Caco-2 (cell line): ENCODE measurements at regions not wholly inside any gene's neighbourhood (a gene's known extent, or its start where the extent isn't known, plus 50 kb on each side); places are given as distances from the start of the nearest gene placed in this dataset.

Experiments used
- BruUV-seq: library from RNA; stranded (reverse); fragments of 400-500 nt; replicated peaks from 2 replicates; lab custom pipeline; 2021; lab: Mats Ljungman, UMichigan
- CTCF ChIA-PET: fragments of 300-600 bp; sonication (Branson Sonifier 250); formaldehyde crosslinking; loops from one replicate; lab custom pipeline; 2022; ENCODE audit warnings: antibody characterized with exemption; lab: Charles Lee
- POLR2A ChIA-PET: fragments of 300-600 bp; sonication (Branson Sonifier 250); formaldehyde crosslinking; loops from one replicate; lab custom pipeline; 2022; ENCODE audit warnings: antibody characterized with exemption; lab: Charles Lee
- DNase-seq, 2 experiments: peaks; one replicate each; pipeline versions ENCODE4 v3.0.0 to v3.0.0-alpha.2; 2020 to 2022
- H3K27me3 ChIP-seq: replicated peaks from 2 replicates; pipeline ENCODE4 v1.6.0; 2011; ENCODE audit warnings: low read length; ENCODE audit not compliant: control insufficient read depth, insufficient read depth
- H3K36me3 ChIP-seq: 2 replicates; pipeline ENCODE4 v1.5.1; 2011; ENCODE audit warnings: low read length; ENCODE audit not compliant: control insufficient read depth, insufficient read depth
- H3K4me1 ChIP-seq: fragments of 250-450 bp; sonication (Bioruptor Pico); 2 replicates; pipeline ENCODE4 v1.5.1; 2020; ENCODE audit warnings: mild to moderate bottlenecking
- H3K4me3 ChIP-seq: 2 replicates; pipeline ENCODE4 v1.5.1; 2011; ENCODE audit warnings: low read depth, mild to moderate bottlenecking, control low read depth, low read length
- H3K9me3 ChIP-seq: fragments of 250-450 bp; sonication (Bioruptor Pico); 2 replicates; pipeline ENCODE4 v1.5.1; 2020; ENCODE audit warnings: mild to moderate bottlenecking, moderate library complexity
- H3K27ac Mint-ChIP-seq: one replicate; pipeline ENCODE4 v1.8.0; 2022; ENCODE audit warnings: mixed read lengths; ENCODE audit not compliant: unreplicated experiment
- H3K27me3 Mint-ChIP-seq: one replicate; pipeline ENCODE4 v1.8.0; 2022; ENCODE audit warnings: mixed read lengths; ENCODE audit not compliant: insufficient read depth, unreplicated experiment
- H3K36me3 Mint-ChIP-seq: one replicate; pipeline ENCODE4 v1.8.0; 2022; ENCODE audit warnings: mild to moderate bottlenecking, mixed read lengths; ENCODE audit not compliant: insufficient read depth, unreplicated experiment
- H3K4me1 Mint-ChIP-seq: one replicate; pipeline ENCODE4 v1.8.0; 2022; ENCODE audit warnings: low read depth, mixed read lengths; ENCODE audit not compliant: unreplicated experiment
- H3K4me3 Mint-ChIP-seq: one replicate; pipeline ENCODE4 v1.8.0; 2022; ENCODE audit warnings: mild to moderate bottlenecking, moderate library complexity, mixed read lengths; ENCODE audit not compliant: unreplicated experiment
- H3K9me3 Mint-ChIP-seq: one replicate; pipeline ENCODE4 v1.8.0; 2022; ENCODE audit warnings: mixed read lengths; ENCODE audit not compliant: unreplicated experiment
- CTCF ChIP-seq, 2 experiments: fragments of 200-600 bp in 1 of 2; IDR thresholded peaks; 1 replicate in 1 of 2; 2 replicates in 1 of 2; pipeline versions ENCODE4 v1.5.1 to v1.8.0; 2011 to 2022; ENCODE audit warnings: antibody characterized with exemption in 1 of 2, control low read depth in 1 of 2, inconsistent platforms in 1 of 2, low read depth in 1 of 2, low read length in 1 of 2, mild to moderate bottlenecking in 1 of 2, moderate library complexity in 1 of 2; ENCODE audit not compliant: insufficient read depth in 1 of 2, severe bottlenecking in 1 of 2, unreplicated experiment in 1 of 2
- intact Hi-C: fragments of 100-400 bp; cut with micrococcal nuclease; formaldehyde crosslinking; loops from one replicate; pipeline ENCODE4 v1.10.0; 2022; ENCODE audit not compliant: unreplicated experiment

GRCh38 chr4:38322714-38323113, 341.3 kb upstream of the KLF3 start:
- CTCF ChIA-PET, result no interaction called here
- POLR2A ChIA-PET, result no interaction called here

GRCh38 chr4:38323141-38323641, 340.8 kb upstream of the KLF3 start:
- intact Hi-C loops, result no loop called here
- H3K4me1 Mint-ChIP-seq, result no peaks in the 10 kb centered on the region

More at GRCh38 chr4:38322714-38323113, 341.3 kb upstream of the KLF3 start:
- H3K4me1 Mint-ChIP-seq, result no peaks in the 10 kb centered on the region
- H3K4me3 Mint-ChIP-seq, result no peak overlapping the region
- no peaks in the 10 kb centered on the region for H3K27me3 ChIP-seq
- no peaks in the 10 kb centered on the region for H3K36me3 Mint-ChIP-seq
- no peaks in the 10 kb centered on the region for H3K27me3 Mint-ChIP-seq
- no TSS peak for BruUV-seq
- DNase-seq, result no peak
- H3K4me1 ChIP-seq, result peaks cover 17% of the 10 kb centered on the region
- peaks cover 12% of the 10 kb centered on the region for H3K9me3 Mint-ChIP-seq
- H3K27ac Mint-ChIP-seq, result no peak overlapping the region
- H3K9me3 ChIP-seq, result no peaks in the 10 kb centered on the region
- no peaks in the 10 kb centered on the region for H3K36me3 ChIP-seq
- intact Hi-C loops, result no loop called here
- H3K4me3 ChIP-seq, result no peak overlapping the region
- TF ChIP-seq CTCF (IDR thresholded peaks at IDR 0.05; ENCODE audit: insufficient read depth in 1 of 2, low read depth in 1 of 2, low read length in 1 of 2, severe bottlenecking in 1 of 2, unreplicated experiment in 1 of 2), result no peak

GRCh38 chr4:38324861-38325628, 339.0 kb upstream of the KLF3 start:
- BruUV-seq, result no TSS peak
- H3K36me3 Mint-ChIP-seq, result no peaks in the 10 kb centered on the region
- no peak overlapping the region for H3K4me3 Mint-ChIP-seq
- H3K9me3 Mint-ChIP-seq, result peaks cover 12% of the 10 kb centered on the region
- no peak for TF ChIP-seq CTCF (IDR thresholded peaks at IDR 0.05; ENCODE audit: insufficient read depth in 1 of 2, low read depth in 1 of 2, low read length in 1 of 2, severe bottlenecking in 1 of 2, unreplicated experiment in 1 of 2)
- no peak overlapping the region for H3K4me3 ChIP-seq
- no peaks in the 10 kb centered on the region for H3K36me3 ChIP-seq
- H3K27me3 Mint-ChIP-seq, result no peaks in the 10 kb centered on the region
- H3K9me3 ChIP-seq, result no peaks in the 10 kb centered on the region
- POLR2A ChIA-PET, result no interaction called here
- H3K4me1 ChIP-seq, result peaks cover 3% of the 10 kb centered on the region; the same call in 1 of the 2 replicates
- no peak for DNase-seq
- intact Hi-C loops, result no loop called here
- no peaks in the 10 kb centered on the region for H3K4me1 Mint-ChIP-seq
- CTCF ChIA-PET, result no interaction called here
- no peak overlapping the region for H3K27ac Mint-ChIP-seq
- H3K27me3 ChIP-seq, result no peaks in the 10 kb centered on the region

More at GRCh38 chr4:38323141-38323641, 340.8 kb upstream of the KLF3 start:
- Mint-ChIP-seq H3K36me3 (no peaks in the 10 kb centered on the region), H3K27ac (no peak overlapping the region), H3K9me3 (peaks cover 12% of the 10 kb centered on the region), H3K4me3 (no peak overlapping the region), H3K27me3 (no peaks in the 10 kb centered on the region)
- TF ChIP-seq CTCF (IDR thresholded peaks at IDR 0.05; ENCODE audit: insufficient read depth in 1 of 2, low read depth in 1 of 2, low read length in 1 of 2, severe bottlenecking in 1 of 2, unreplicated experiment in 1 of 2), result no peak
- Histone ChIP-seq H3K4me1 (peaks cover 16% of the 10 kb centered on the region), H3K27me3 (no peaks in the 10 kb centered on the region), H3K4me3 (no peak overlapping the region), H3K36me3 (no peaks in the 10 kb centered on the region), H3K9me3 (no peaks in the 10 kb centered on the region)
- CTCF ChIA-PET, result no interaction called here
- no TSS peak for BruUV-seq
- no peak for DNase-seq
- POLR2A ChIA-PET, result no interaction called here
